Kidney (tissue), 13 donors: ENCODE measurements at regions not wholly inside any gene's neighbourhood (a gene's known extent, or its start where the extent isn't known, plus 50 kb on each side); places are given as distances from the start of the nearest gene placed in this dataset.

ENCODE experiments used
- DNase-seq, 5 donors: peaks; one replicate each; pipeline ENCODE4 v3.0.0-alpha.2; 2013 to 2020
- FAIRE-seq: peaks from 2 replicates; lab custom pipeline; 2012; peaks lifted over from hg19 to GRCh38; lab: Jason Lieb, UNC
- H3K27ac ChIP-seq, 2 donors: one replicate each; pipeline ENCODE4 v1.7.0; 2013; ENCODE audit warnings: low read depth in 2 of 2, low read length in 2 of 2, inconsistent platforms in 1 of 2
- H3K27me3 ChIP-seq: one replicate; pipeline ENCODE4 v1.7.1; 2013; ENCODE audit warnings: low read length, inconsistent platforms; ENCODE audit not compliant: control insufficient read depth, insufficient read depth
- H3K36me3 ChIP-seq, 3 donors: one replicate each; pipeline versions ENCODE4 v1.7.0 to v1.7.1; 2013; ENCODE audit warnings: low read length in 3 of 3, control low read depth in 1 of 3, inconsistent platforms in 1 of 3; ENCODE audit not compliant: insufficient read depth in 3 of 3, control insufficient read depth in 2 of 3
- H3K4me1 ChIP-seq, 3 donors: one replicate each; pipeline versions ENCODE4 v1.7.0 to v1.7.1; 2013; ENCODE audit warnings: low read length in 3 of 3, inconsistent platforms in 1 of 3, low read depth in 1 of 3; ENCODE audit not compliant: control insufficient read depth in 2 of 3, insufficient read depth in 2 of 3
- H3K4me3 ChIP-seq, 3 donors: one replicate each; pipeline versions ENCODE4 v1.7.0 to v1.8.1; 2013; ENCODE audit warnings: low read length in 3 of 3, control low read depth in 1 of 3, inconsistent platforms in 1 of 3
- H3K9ac ChIP-seq, 3 donors: one replicate each; pipeline versions ENCODE4 v1.7.0 to v1.7.1; 2013; ENCODE audit warnings: low read length in 3 of 3, control low read depth in 1 of 3, inconsistent platforms in 1 of 3
- H3K9me3 ChIP-seq, 3 donors: one replicate each; pipeline versions ENCODE4 v1.7.0 to v1.7.1; 2013; ENCODE audit warnings: low read length in 3 of 3, control low read depth in 1 of 3, inconsistent platforms in 1 of 3; ENCODE audit not compliant: control insufficient read depth in 2 of 3, insufficient read depth in 1 of 3
- intact Hi-C: fragments of 100-400 bp; cut with DNase I; formaldehyde crosslinking; loops from one replicate; pipeline ENCODE4 v1.11.1; 2022
- TF ChIP-seq, protein P1 (sequence below): IDR thresholded peaks from 3 replicates; pipeline ENCODE4 v1.5.1; 2012; ENCODE audit warnings: mild to moderate bottlenecking, moderate library complexity, borderline replicate concordance; ENCODE audit not compliant: insufficient read depth; ENCODE audit errors: extremely low read depth
- donor health status: control.
- donor health status: control.
- donor health status: control.
- donor health status: control.
- donor health status: control.
- donor health status: DM: yes; HTN: yes; CAD: no.
- donor health status: Normal renal cell carcinoma (clear cell type).

GRCh38 chr13:68107667-68108066 lies 877.5 kb upstream of the PCDH9 start:
- intact Hi-C loops, result no loop called here
- no peak for FAIRE-seq
- H3K9ac ChIP-seq, result no peak overlapping the region
- TF ChIP-seq, protein P1, sequence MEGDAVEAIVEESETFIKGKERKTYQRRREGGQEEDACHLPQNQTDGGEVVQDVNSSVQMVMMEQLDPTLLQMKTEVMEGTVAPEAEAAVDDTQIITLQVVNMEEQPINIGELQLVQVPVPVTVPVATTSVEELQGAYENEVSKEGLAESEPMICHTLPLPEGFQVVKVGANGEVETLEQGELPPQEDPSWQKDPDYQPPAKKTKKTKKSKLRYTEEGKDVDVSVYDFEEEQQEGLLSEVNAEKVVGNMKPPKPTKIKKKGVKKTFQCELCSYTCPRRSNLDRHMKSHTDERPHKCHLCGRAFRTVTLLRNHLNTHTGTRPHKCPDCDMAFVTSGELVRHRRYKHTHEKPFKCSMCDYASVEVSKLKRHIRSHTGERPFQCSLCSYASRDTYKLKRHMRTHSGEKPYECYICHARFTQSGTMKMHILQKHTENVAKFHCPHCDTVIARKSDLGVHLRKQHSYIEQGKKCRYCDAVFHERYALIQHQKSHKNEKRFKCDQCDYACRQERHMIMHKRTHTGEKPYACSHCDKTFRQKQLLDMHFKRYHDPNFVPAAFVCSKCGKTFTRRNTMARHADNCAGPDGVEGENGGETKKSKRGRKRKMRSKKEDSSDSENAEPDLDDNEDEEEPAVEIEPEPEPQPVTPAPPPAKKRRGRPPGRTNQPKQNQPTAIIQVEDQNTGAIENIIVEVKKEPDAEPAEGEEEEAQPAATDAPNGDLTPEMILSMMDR, result no peak
- peaks cover 0 to 20% (median 0%) of the 10 kb centered on the region in 3 donors for H3K9me3 ChIP-seq
- H3K36me3 ChIP-seq, result no peaks in the 10 kb centered on the region
- H3K27ac ChIP-seq, result no peak overlapping the region
- H3K4me1 ChIP-seq, result no peaks in the 10 kb centered on the region
- no peak for DNase-seq
- H3K27me3 ChIP-seq, result no peaks in the 10 kb centered on the region
- H3K4me3 ChIP-seq, result no peak overlapping the region

DNA sequence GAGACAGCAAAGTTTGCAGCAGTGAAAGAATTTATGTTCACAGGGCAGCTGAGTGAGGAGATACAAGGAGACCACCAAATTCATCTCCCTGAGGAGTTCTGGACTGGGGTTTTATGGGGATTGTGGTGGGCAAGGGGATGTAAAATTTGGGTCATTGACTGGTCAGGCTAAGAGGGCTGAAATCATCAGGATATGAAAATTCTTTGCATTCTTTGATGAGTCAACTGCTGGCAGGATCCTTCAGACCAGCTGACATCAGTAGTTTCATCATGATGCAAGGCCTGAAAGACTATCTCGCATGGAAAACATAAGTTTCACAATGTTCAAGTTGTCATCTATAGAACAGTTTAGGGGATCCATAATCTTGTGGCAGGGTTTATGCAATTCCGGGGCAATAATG lies 869.5 kb upstream of the PCDH9 start:
- Histone ChIP-seq H3K27me3 (no peaks in the 10 kb centered on the region), H3K4me1 (no peaks in the 10 kb centered on the region), H3K27ac (no peak overlapping the region), H3K9ac (no peak overlapping the region), H3K9me3 (no peaks in the 10 kb centered on the region), H3K4me3 (no peak overlapping the region), H3K36me3 (no peaks in the 10 kb centered on the region)
- intact Hi-C loops, result no loop called here
- DNase-seq, result no peak
- FAIRE-seq, result no peak
- TF ChIP-seq, protein P1, result no peak

DNA sequence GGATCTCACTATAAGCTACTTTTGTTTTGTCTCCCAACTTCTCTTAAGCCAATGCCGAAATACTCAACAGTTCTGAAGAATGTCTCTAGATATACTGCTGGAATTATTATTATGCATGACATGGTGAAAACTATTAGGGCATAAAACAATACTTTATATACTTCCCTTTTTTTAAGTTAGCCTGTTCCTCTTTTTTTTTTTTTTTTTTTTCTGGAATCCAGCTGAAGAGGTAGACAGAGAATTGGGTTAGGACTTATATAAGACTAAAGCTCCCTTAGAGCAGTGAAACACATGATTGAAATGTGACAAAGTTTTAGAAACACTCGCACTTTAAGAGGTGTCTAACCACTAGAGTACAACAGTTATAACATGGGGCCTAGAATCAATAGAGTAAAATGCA lies 850.9 kb upstream of the PCDH9 start:
- H3K4me1 ChIP-seq, result no peaks in the 10 kb centered on the region
- TF ChIP-seq, protein P1, result no peak
- intact Hi-C loops, result no loop called here
- DNase-seq, result no peak
- no peak overlapping the region for H3K27ac ChIP-seq
- H3K27me3 ChIP-seq, result no peaks in the 10 kb centered on the region
- H3K4me3 ChIP-seq, result no peak overlapping the region
- H3K9ac ChIP-seq, result no peak overlapping the region
- FAIRE-seq, result no peak
- no peaks in the 10 kb centered on the region for H3K36me3 ChIP-seq
- no peaks in the 10 kb centered on the region for H3K9me3 ChIP-seq

GRCh38 chr13:68078874-68079273 lies 848.7 kb upstream of the PCDH9 start:
- Histone ChIP-seq H3K27ac (no peak overlapping the region), H3K9ac (no peak overlapping the region), H3K4me1 (no peaks in the 10 kb centered on the region), H3K9me3 (no peaks in the 10 kb centered on the region), H3K36me3 (no peaks in the 10 kb centered on the region), H3K27me3 (no peaks in the 10 kb centered on the region), H3K4me3 (no peak overlapping the region)
- DNase-seq (no peak), FAIRE-seq (no peak)
- TF ChIP-seq, protein P1, result no peak
- intact Hi-C loops, result no loop called here
